ENCODE measurements at regions not wholly inside any gene's neighbourhood (a gene's known extent, or its start where the extent isn't known, plus 50 kb on each side); places are given as distances from the start of the nearest gene placed in this dataset.
"Not testable (repeated sequence)": the region's sequence is repeated elsewhere in the genome, so short reads cannot be mapped to it uniquely, and the experiment has no call there.

- H3K27ac ChIP-seq (ENCODE audit: low read depth, low read length) = no peak overlapping the region
These were observed 391.4 kb upstream of the MAF start for GRCh38 chr16:79991969-79992368.

DNA sequence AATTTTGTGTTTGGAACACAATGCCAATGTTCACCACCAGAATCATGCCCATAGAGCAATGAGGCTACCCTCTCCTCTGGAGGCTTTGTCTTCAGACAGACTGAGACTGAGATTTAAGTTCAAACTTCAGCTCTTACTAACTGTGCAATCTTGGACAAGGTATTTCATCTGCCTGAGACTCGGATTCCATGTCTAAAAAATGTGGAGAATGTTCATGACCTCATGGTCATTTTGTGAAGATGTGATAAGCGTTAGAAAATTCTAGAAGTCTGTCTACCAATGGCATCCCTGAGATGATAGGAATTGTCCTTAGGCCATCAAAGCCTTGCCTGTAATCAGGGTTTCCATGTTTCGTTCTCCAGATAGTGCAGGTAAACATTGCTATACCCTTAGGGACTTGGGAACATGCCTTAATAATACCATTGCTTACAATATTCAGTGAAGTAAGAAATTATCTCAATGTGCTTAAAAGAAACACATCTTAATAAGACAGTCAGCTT, 388.2 kb upstream of the MAF start:
- Histone ChIP-seq H3K27ac (ENCODE audit: low read depth, low read length) (no peak overlapping the region), H3K4me3 (ENCODE audit: low read length in 3 of 3) (no peak overlapping the region), H3K36me3 (ENCODE audit: control insufficient read depth in 3 of 3, insufficient read depth in 3 of 3, low read length in 3 of 3) (no peaks in the 10 kb centered on the region), H3K9me3 (ENCODE audit: control insufficient read depth in 3 of 3, low read length in 3 of 3) (no peaks in the 10 kb centered on the region), H3K4me1 (ENCODE audit: control insufficient read depth in 3 of 3, insufficient read depth in 3 of 3, low read length in 3 of 3) (no peaks in the 10 kb centered on the region), H3K9ac (ENCODE audit: low read depth in 1 of 3, low read length in 3 of 3) (no peak overlapping the region), H3K27me3 (ENCODE audit: control insufficient read depth in 3 of 3, insufficient read depth in 3 of 3, low read length in 3 of 3) (peaks cover 0 to 3% (median 0%) of the 10 kb centered on the region in 3 donors)

More at GRCh38 chr16:79991969-79992368, 391.4 kb upstream of the MAF start:
- Histone ChIP-seq H3K9ac (ENCODE audit: low read depth in 1 of 3, low read length in 3 of 3) (no peak overlapping the region), H3K4me1 (ENCODE audit: control insufficient read depth in 3 of 3, insufficient read depth in 3 of 3, low read length in 3 of 3) (no peaks in the 10 kb centered on the region), H3K4me3 (ENCODE audit: low read length in 3 of 3) (no peak overlapping the region), H3K9me3 (ENCODE audit: control insufficient read depth in 3 of 3, low read length in 3 of 3) (no peaks in the 10 kb centered on the region), H3K36me3 (ENCODE audit: control insufficient read depth in 3 of 3, insufficient read depth in 3 of 3, low read length in 3 of 3) (no peaks in the 10 kb centered on the region), H3K27me3 (ENCODE audit: control insufficient read depth in 3 of 3, insufficient read depth in 3 of 3, low read length in 3 of 3) (peaks cover 0 to 3% (median 0%) of the 10 kb centered on the region in 3 donors)

- H3K4me3 ChIP-seq (ENCODE audit: low read length in 3 of 3) = no peak overlapping the region
- H3K36me3 ChIP-seq (ENCODE audit: control insufficient read depth in 3 of 3, insufficient read depth in 3 of 3, low read length in 3 of 3) = no peaks in the 10 kb centered on the region
- H3K4me1 ChIP-seq (ENCODE audit: control insufficient read depth in 3 of 3, insufficient read depth in 3 of 3, low read length in 3 of 3) = no peaks in the 10 kb centered on the region
- no peak overlapping the region for H3K9ac ChIP-seq (ENCODE audit: low read depth in 1 of 3, low read length in 3 of 3)
- H3K27me3 ChIP-seq (ENCODE audit: control insufficient read depth in 3 of 3, insufficient read depth in 3 of 3, low read length in 3 of 3) = peaks cover 0 to 1% (median 0%) of the 10 kb centered on the region in 3 donors
- H3K9me3 ChIP-seq (ENCODE audit: control insufficient read depth in 3 of 3, low read length in 3 of 3) = no peaks in the 10 kb centered on the region
- H3K27ac ChIP-seq (ENCODE audit: low read depth, low read length) = no peak overlapping the region
These were observed 387.6 kb upstream of the MAF start for GRCh38 chr16:79988089-79988488.

DNA sequence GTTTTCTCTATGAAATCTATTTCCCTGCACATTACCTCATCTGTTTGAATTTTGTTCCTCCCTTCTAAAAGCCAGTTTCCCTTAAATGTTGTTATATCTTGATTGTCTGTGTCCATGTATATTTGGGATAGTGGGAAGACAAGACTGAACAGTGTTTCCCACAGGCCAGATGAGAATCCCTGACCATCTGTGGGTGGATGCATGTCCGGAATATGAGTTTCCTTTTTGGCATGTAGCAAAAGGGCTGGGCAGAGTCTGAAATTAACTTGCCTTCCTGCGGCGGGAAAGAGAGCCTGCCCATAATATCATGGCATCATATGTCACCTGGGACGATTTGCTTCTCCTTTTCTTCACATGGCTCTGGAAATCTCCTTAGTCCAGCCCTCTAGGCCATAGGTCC, 385.8 kb upstream of the MAF start:
- Histone ChIP-seq H3K9me3 (ENCODE audit: control insufficient read depth in 3 of 3, low read length in 3 of 3) (no peaks in the 10 kb centered on the region), H3K9ac (ENCODE audit: low read depth in 1 of 3, low read length in 3 of 3) (no peak overlapping the region), H3K36me3 (ENCODE audit: control insufficient read depth in 3 of 3, insufficient read depth in 3 of 3, low read length in 3 of 3) (no peaks in the 10 kb centered on the region), H3K27me3 (ENCODE audit: control insufficient read depth in 3 of 3, insufficient read depth in 3 of 3, low read length in 3 of 3) (no peaks in the 10 kb centered on the region), H3K4me3 (ENCODE audit: low read length in 3 of 3) (no peak overlapping the region), H3K27ac (ENCODE audit: low read depth, low read length) (no peak overlapping the region), H3K4me1 (ENCODE audit: control insufficient read depth in 3 of 3, insufficient read depth in 3 of 3, low read length in 3 of 3) (no peaks in the 10 kb centered on the region)

GRCh38 chr16:79985606-79986005, 385.1 kb upstream of the MAF start:
- Histone ChIP-seq H3K4me1 (ENCODE audit: control insufficient read depth in 3 of 3, insufficient read depth in 3 of 3, low read length in 3 of 3) (no peaks in the 10 kb centered on the region), H3K9ac (ENCODE audit: low read depth in 1 of 3, low read length in 3 of 3) (no peak overlapping the region), H3K4me3 (ENCODE audit: low read length in 3 of 3) (no peak overlapping the region), H3K27ac (ENCODE audit: low read depth, low read length) (no peak overlapping the region), H3K9me3 (ENCODE audit: control insufficient read depth in 3 of 3, low read length in 3 of 3) (no peaks in the 10 kb centered on the region), H3K36me3 (ENCODE audit: control insufficient read depth in 3 of 3, insufficient read depth in 3 of 3, low read length in 3 of 3) (no peaks in the 10 kb centered on the region), H3K27me3 (ENCODE audit: control insufficient read depth in 3 of 3, insufficient read depth in 3 of 3, low read length in 3 of 3) (no peaks in the 10 kb centered on the region)

GRCh38 chr16:79984149-79984548, 383.6 kb upstream of the MAF start:
- H3K36me3 ChIP-seq (ENCODE audit: control insufficient read depth in 3 of 3, insufficient read depth in 3 of 3, low read length in 3 of 3); H3K9me3 ChIP-seq (ENCODE audit: control insufficient read depth in 3 of 3, low read length in 3 of 3); H3K4me3 ChIP-seq (ENCODE audit: low read length in 3 of 3); H3K4me1 ChIP-seq (ENCODE audit: control insufficient read depth in 3 of 3, insufficient read depth in 3 of 3, low read length in 3 of 3); H3K27ac ChIP-seq (ENCODE audit: low read depth, low read length); H3K9ac ChIP-seq (ENCODE audit: low read depth in 1 of 3, low read length in 3 of 3); H3K27me3 ChIP-seq (ENCODE audit: control insufficient read depth in 3 of 3, insufficient read depth in 3 of 3, low read length in 3 of 3): not testable (repeated sequence)

DNA sequence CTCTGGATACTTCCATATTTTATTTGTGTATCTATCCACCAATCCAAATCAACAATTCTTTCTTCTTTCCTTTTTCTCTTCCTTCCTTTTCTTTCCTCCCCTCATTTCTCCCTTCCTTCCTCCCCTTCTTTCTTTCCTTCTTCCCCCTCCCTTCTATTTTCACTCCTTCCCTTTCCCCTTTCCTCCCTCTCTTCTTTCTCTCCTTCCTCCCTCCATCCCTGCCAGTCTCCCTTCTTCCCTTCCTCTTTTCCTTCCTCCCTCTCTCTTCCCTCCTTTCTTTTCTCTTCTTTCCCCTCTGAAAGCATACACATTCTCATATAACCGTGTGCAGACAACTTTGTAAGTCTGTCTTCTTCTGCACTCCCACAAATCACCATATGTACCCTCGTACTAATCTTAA, 382.3 kb upstream of the MAF start:
- H3K4me3 ChIP-seq (ENCODE audit: low read length in 3 of 3) = no peak overlapping the region
- no peaks in the 10 kb centered on the region for H3K9me3 ChIP-seq (ENCODE audit: control insufficient read depth in 3 of 3, low read length in 3 of 3)
- H3K36me3 ChIP-seq (ENCODE audit: control insufficient read depth in 3 of 3, insufficient read depth in 3 of 3, low read length in 3 of 3) = no peaks in the 10 kb centered on the region
- H3K9ac ChIP-seq (ENCODE audit: low read depth in 1 of 3, low read length in 3 of 3) = no peak overlapping the region
- no peaks in the 10 kb centered on the region for H3K4me1 ChIP-seq (ENCODE audit: control insufficient read depth in 3 of 3, insufficient read depth in 3 of 3, low read length in 3 of 3)
- H3K27me3 ChIP-seq (ENCODE audit: control insufficient read depth in 3 of 3, insufficient read depth in 3 of 3, low read length in 3 of 3) = no peaks in the 10 kb centered on the region
- no peak overlapping the region for H3K27ac ChIP-seq (ENCODE audit: low read depth, low read length)

DNA sequence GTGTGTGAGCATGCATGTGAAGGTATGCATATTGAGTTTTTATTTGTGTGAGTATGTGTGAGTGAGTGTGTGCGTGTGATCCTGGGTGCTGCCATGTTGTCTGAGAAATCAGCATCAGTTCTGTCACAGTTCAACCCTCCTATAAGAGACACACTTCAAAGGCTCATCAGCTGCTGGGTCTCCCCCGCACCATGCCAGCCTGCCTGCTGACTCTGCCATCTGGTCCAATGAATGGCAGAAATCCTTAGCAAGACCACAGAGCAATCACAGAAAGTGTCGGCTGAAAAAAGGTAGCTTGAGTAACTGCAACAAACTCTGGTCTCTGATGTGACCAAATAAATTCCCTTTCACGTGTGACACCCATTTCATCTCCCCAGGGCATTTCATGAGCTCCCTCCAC, 381.8 kb upstream of the MAF start:
- Histone ChIP-seq H3K4me3 (ENCODE audit: low read length in 3 of 3) (no peak overlapping the region), H3K4me1 (ENCODE audit: control insufficient read depth in 3 of 3, insufficient read depth in 3 of 3, low read length in 3 of 3) (no peaks in the 10 kb centered on the region), H3K9me3 (ENCODE audit: control insufficient read depth in 3 of 3, low read length in 3 of 3) (no peaks in the 10 kb centered on the region), H3K36me3 (ENCODE audit: control insufficient read depth in 3 of 3, insufficient read depth in 3 of 3, low read length in 3 of 3) (no peaks in the 10 kb centered on the region), H3K9ac (ENCODE audit: low read depth in 1 of 3, low read length in 3 of 3) (no peak overlapping the region), H3K27ac (ENCODE audit: low read depth, low read length) (no peak overlapping the region), H3K27me3 (ENCODE audit: control insufficient read depth in 3 of 3, insufficient read depth in 3 of 3, low read length in 3 of 3) (no peaks in the 10 kb centered on the region)

DNA sequence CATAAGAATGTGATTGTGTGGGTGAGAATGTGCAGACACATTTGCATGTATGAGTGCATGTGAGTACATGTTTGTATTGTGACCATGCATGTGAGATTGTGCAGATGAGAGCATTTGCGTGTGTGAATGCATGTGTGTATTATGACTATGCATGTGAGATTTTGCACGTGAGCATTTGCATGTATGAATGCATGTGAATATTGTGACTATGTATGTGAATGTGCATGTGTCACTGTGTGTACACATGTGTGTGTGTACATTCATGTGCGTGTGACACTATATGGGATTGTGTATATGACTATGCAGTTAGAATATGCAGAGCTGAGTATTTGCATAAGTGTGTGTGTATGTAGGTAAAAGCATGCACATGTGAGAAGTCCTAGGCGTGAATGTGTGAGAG, 381.3 kb upstream of the MAF start:
- no peak overlapping the region for H3K9ac ChIP-seq (ENCODE audit: low read depth in 1 of 3, low read length in 3 of 3)
- no peaks in the 10 kb centered on the region for H3K27me3 ChIP-seq (ENCODE audit: control insufficient read depth in 3 of 3, insufficient read depth in 3 of 3, low read length in 3 of 3)
- H3K4me1 ChIP-seq (ENCODE audit: control insufficient read depth in 3 of 3, insufficient read depth in 3 of 3, low read length in 3 of 3) = no peaks in the 10 kb centered on the region
- H3K4me3 ChIP-seq (ENCODE audit: low read length in 3 of 3) = no peak overlapping the region
- H3K27ac ChIP-seq (ENCODE audit: low read depth, low read length) = no peak overlapping the region
- H3K9me3 ChIP-seq (ENCODE audit: control insufficient read depth in 3 of 3, low read length in 3 of 3) = no peaks in the 10 kb centered on the region
- no peaks in the 10 kb centered on the region for H3K36me3 ChIP-seq (ENCODE audit: control insufficient read depth in 3 of 3, insufficient read depth in 3 of 3, low read length in 3 of 3)

DNA sequence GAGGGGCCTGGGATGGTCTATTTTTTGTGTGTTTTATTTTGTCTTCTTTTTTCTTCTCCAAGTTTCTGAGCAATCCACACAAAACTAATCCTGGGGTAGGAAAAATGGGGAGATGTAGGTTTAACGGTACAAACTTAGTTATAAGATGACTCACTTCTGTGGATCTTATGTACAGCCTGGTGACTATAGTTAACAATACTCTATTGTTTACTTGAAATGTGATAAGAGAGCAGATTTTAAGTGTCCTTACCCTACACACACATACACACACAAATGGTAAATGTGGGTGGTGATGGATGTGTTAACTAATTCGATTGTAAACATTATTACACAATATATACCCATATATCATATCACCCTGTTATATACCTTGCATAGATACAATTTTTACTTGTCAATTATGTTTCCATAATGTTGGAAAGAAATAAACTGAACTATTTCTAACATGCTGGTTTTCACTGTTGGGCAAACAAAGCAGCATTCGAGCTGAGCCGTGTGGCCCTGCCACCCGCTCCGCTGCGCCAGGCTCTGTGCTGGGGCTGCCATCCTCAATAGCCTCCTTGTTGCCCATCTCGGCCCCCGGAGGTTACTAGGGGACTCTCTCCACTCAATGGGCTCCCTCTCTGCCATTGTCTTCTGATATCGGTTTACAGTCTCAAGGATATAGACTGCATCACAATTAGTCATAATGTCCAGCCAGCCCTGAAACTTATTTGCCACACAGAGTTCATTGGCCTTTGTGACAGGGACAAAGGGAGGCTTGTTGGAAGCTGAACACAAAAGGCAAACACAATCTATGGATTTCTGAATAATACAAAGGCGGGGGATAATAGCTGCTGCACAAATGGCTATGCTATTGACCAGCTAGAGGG, 380.3 kb upstream of the MAF start:
- no peak overlapping the region for H3K27ac ChIP-seq (ENCODE audit: low read depth, low read length)
- no peaks in the 10 kb centered on the region for H3K4me1 ChIP-seq (ENCODE audit: control insufficient read depth in 3 of 3, insufficient read depth in 3 of 3, low read length in 3 of 3)
- H3K4me3 ChIP-seq (ENCODE audit: low read length in 3 of 3) = no peak overlapping the region

More for the DNA sequence above, 380.3 kb upstream of the MAF start:
- no peak overlapping the region for H3K9ac ChIP-seq (ENCODE audit: low read depth in 1 of 3, low read length in 3 of 3)
- no peaks in the 10 kb centered on the region for H3K9me3 ChIP-seq (ENCODE audit: control insufficient read depth in 3 of 3, low read length in 3 of 3)
- no peaks in the 10 kb centered on the region for H3K36me3 ChIP-seq (ENCODE audit: control insufficient read depth in 3 of 3, insufficient read depth in 3 of 3, low read length in 3 of 3)
- no peaks in the 10 kb centered on the region for H3K27me3 ChIP-seq (ENCODE audit: control insufficient read depth in 3 of 3, insufficient read depth in 3 of 3, low read length in 3 of 3)
